NT2/D1 (cell line): ENCODE measurements at regions not wholly inside any gene's neighbourhood (a gene's known extent, or its start where the extent isn't known, plus 50 kb on each side); places are given as distances from the start of the nearest gene placed in this dataset.
A peak's percentile ranks its signal among the peaks of the same experiment; 100 is the strongest.

Experiments used
- DNase-seq: peaks from one replicate; pipeline ENCODE4 v3.0.0-alpha.2; 2011; ENCODE audit warnings: low read depth, low spot score
- H3K27me3 ChIP-seq: 2 replicates; pipeline ENCODE4 v1.6.0; 2011; ENCODE audit warnings: mild to moderate bottlenecking; ENCODE audit not compliant: insufficient read length, insufficient read depth
- H3K36me3 ChIP-seq: 2 replicates; pipeline ENCODE4 v1.6.1; 2011; ENCODE audit warnings: mild to moderate bottlenecking, low read length, mixed read lengths; ENCODE audit not compliant: insufficient read depth, insufficient read length
- H3K4me1 ChIP-seq: 2 replicates; pipeline ENCODE4 v1.5.1; 2011; ENCODE audit not compliant: insufficient read depth, insufficient read length
- H3K4me3 ChIP-seq: 2 replicates; pipeline ENCODE4 v1.5.1; 2011; ENCODE audit warnings: low read depth; ENCODE audit not compliant: insufficient read length
- H3K9ac ChIP-seq: 2 replicates; pipeline ENCODE4 v1.6.0; 2011; ENCODE audit warnings: low read depth; ENCODE audit not compliant: insufficient read length
- H3K9me3 ChIP-seq: 2 replicates; pipeline ENCODE4 v1.5.1; 2011; ENCODE audit warnings: mild to moderate bottlenecking, low read length; ENCODE audit not compliant: insufficient read depth
- SUZ12 ChIP-seq: IDR thresholded peaks from 2 replicates; pipeline ENCODE4 v1.6.1; 2011; ENCODE audit not compliant: insufficient read length, insufficient read depth; ENCODE audit errors: extremely low read depth
- YY1 ChIP-seq: IDR thresholded peaks from 2 replicates; pipeline ENCODE4 v1.6.1; 2011; ENCODE audit not compliant: insufficient read length, insufficient read depth
- ZNF274 ChIP-seq: IDR thresholded peaks from 2 replicates; pipeline ENCODE4 v1.6.1; 2011; ENCODE audit warnings: mild to moderate bottlenecking, low read depth, low read length

DNA sequence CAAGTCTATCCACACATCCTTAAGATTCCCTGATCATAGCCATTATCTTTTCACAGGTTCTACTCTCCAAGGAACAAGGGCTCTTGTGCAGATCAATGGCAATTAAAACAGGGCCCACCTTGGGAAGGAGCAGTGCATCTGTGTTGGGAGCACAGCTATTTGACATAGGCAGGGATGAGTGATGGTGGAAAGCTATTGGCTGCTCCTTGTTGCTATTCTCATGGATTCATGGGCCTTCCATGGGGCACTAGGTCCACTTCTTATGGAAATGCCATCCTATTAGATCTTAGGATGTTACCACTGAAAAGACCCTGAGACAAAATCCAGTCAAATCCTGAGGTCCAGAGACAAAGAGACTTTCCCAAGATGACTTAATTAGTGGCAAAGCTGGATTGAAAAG lies 148.6 kb upstream of the MTNR1B start:
- no peaks in the 10 kb centered on the region; the same call in 1 of the 2 replicates for H3K9me3 ChIP-seq
- no peak overlapping the region for H3K4me3 ChIP-seq
- DNase-seq, result peak; percentile 38
- TF ChIP-seq ZNF274 (no peak), YY1 (no peak), SUZ12 (no peak)
- no peaks in the 10 kb centered on the region for H3K4me1 ChIP-seq
- H3K36me3 ChIP-seq, result no peaks in the 10 kb centered on the region
- no peak overlapping the region for H3K9ac ChIP-seq
- no peaks in the 10 kb centered on the region for H3K27me3 ChIP-seq

DNA sequence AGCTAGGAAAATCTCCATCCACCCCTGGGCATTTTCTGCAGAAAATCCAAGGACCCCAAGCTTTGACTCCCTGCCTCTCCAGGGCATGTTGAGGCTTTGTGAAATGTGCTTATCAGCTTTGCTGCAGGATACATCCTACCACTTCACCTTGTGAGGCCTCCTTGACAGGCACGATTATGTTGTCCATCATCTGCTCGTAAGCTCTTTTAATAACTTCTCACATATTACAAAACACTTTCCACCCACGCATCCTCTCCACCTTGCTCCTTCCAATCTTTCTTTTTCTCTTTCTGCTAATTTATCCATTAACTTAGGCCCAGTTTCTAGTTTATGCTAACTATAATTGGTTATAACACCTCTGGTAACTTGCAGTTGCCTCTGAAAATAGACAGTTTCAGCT lies 147.0 kb upstream of the MTNR1B start:
- no peak overlapping the region for H3K9ac ChIP-seq
- no peaks in the 10 kb centered on the region; the same call in 1 of the 2 replicates for H3K9me3 ChIP-seq
- H3K4me1 ChIP-seq, result no peaks in the 10 kb centered on the region
- no peaks in the 10 kb centered on the region for H3K36me3 ChIP-seq
- DNase-seq, result no peak
- no peak for TF ChIP-seq ZNF274
- no peak for TF ChIP-seq SUZ12
- no peak for TF ChIP-seq YY1
- H3K4me3 ChIP-seq, result no peak overlapping the region
- no peaks in the 10 kb centered on the region for H3K27me3 ChIP-seq

DNA sequence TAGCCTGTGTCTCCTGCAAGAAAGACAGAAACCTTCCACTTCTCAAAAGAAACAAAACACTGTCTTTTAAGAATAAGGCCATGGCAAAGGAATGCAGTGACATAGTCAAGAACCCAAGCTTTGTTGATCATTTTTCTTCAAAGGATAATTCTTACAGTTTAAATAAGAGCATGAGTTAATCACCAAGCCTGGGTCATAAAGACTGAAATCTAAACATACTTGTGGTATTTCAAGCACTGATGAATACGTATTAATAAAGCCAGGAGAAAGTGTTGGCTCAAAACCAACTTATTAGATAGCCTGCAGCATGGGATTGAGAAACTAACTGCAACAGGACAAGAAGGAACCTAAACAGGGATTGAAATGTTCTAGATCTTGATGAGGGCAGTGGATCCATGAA lies 143.3 kb upstream of the MTNR1B start:
- Histone ChIP-seq H3K9me3 (no peaks in the 10 kb centered on the region), H3K9ac (no peak overlapping the region), H3K36me3 (no peaks in the 10 kb centered on the region), H3K4me1 (no peaks in the 10 kb centered on the region), H3K27me3 (no peaks in the 10 kb centered on the region), H3K4me3 (no peak overlapping the region)
- DNase-seq, result no peak
- no peak for TF ChIP-seq SUZ12
- no peak for TF ChIP-seq ZNF274
- TF ChIP-seq YY1, result no peak

DNA sequence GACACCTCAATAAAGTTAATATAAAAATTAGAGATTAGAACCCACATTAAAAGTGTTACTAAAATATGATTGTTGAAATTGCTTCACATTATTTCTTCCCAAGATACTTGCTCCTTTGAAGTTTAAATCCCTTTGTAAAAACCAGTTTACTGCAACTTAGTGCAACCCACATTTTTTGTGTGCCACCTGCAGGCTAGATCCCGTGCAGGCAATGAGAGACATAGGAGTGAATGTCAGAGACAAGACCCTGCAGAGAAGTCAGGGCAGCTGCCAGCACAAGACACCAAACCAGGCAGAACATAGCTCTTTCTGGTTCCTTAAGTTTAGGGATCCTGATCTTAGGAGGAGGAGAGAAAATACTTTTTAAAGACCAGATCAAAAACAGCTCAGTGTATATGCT lies 142.8 kb upstream of the MTNR1B start:
- Histone ChIP-seq H3K4me1 (no peaks in the 10 kb centered on the region), H3K27me3 (no peaks in the 10 kb centered on the region), H3K9me3 (no peaks in the 10 kb centered on the region), H3K9ac (no peak overlapping the region), H3K36me3 (no peaks in the 10 kb centered on the region), H3K4me3 (no peak overlapping the region)
- TF ChIP-seq ZNF274 (no peak), YY1 (no peak), SUZ12 (no peak)
- no peak for DNase-seq

DNA sequence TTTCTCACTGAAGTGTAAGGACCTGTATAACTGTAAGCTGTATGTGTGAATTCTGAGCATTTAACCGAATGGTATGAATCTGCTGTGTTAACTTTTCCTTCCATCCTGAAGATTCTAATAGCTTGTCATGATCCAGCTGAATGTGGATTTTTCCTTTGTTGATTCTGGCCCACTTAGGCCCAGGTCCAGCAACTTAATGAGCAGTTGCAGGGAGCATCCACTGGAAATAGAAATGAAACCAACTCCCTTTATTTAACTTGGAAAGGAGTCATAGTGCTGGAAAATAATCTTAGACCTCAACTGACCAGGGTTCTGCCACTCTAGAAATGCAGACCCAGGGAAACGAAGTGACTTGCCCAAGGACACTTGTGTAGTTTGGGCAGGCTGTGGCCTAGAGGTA lies 142.3 kb upstream of the MTNR1B start:
- H3K36me3 ChIP-seq, result no peaks in the 10 kb centered on the region
- H3K4me3 ChIP-seq, result no peak overlapping the region
- no peaks in the 10 kb centered on the region for H3K27me3 ChIP-seq
- no peaks in the 10 kb centered on the region for H3K9me3 ChIP-seq
- TF ChIP-seq SUZ12 (no peak), YY1 (no peak), ZNF274 (no peak)
- no peaks in the 10 kb centered on the region for H3K4me1 ChIP-seq
- DNase-seq, result no peak
- no peak overlapping the region for H3K9ac ChIP-seq

DNA sequence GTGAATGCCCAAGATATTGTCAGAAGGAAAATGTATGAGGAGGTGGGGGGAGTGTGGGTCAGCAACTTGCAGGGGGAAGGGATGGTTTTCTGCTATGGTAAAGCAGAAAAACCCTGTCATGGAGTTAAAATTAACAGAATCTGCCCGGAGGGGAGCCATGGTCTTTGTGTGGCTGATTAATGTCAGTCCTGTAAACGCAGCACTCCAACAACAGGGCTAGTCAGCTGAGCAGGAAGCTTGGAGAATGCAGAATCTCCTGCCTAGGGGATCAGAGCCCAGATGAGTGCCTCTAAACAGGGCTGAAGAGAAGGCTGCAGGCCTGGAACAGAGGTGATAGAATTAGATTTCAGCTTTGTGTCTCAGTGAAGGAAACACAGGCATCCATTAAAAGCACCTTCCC lies 140.9 kb upstream of the MTNR1B start:
- Histone ChIP-seq H3K9me3 (no peaks in the 10 kb centered on the region), H3K9ac (no peak overlapping the region), H3K4me3 (no peak overlapping the region), H3K36me3 (no peaks in the 10 kb centered on the region), H3K4me1 (no peaks in the 10 kb centered on the region), H3K27me3 (no peaks in the 10 kb centered on the region)
- DNase-seq, result peak; percentile 25
- TF ChIP-seq YY1 (no peak), SUZ12 (no peak), ZNF274 (no peak)

DNA sequence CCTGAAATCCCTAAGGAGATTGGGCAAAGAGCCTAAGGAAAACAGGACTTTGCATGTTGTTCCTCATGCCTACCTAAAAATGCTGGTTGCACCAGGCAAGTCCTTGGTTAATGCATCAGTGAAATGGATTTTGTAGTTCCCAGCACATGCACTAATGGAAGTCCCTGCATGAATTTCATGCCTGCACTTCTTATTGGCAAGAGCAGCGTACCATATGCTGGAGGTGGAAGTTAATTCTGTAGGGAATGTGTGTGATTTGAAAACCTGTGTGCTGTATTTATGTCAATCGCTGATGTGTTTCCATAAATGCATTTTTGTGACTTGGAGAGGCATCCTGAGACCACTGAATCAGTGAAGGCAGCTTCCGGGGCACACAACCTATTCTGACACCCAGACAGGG lies 140.3 kb upstream of the MTNR1B start:
- no peaks in the 10 kb centered on the region for H3K36me3 ChIP-seq
- no peak for DNase-seq
- no peak for TF ChIP-seq ZNF274
- TF ChIP-seq YY1, result no peak
- no peak for TF ChIP-seq SUZ12
- no peak overlapping the region for H3K9ac ChIP-seq
- no peak overlapping the region for H3K4me3 ChIP-seq
- H3K9me3 ChIP-seq, result no peaks in the 10 kb centered on the region
- no peaks in the 10 kb centered on the region for H3K4me1 ChIP-seq
- no peaks in the 10 kb centered on the region for H3K27me3 ChIP-seq

DNA sequence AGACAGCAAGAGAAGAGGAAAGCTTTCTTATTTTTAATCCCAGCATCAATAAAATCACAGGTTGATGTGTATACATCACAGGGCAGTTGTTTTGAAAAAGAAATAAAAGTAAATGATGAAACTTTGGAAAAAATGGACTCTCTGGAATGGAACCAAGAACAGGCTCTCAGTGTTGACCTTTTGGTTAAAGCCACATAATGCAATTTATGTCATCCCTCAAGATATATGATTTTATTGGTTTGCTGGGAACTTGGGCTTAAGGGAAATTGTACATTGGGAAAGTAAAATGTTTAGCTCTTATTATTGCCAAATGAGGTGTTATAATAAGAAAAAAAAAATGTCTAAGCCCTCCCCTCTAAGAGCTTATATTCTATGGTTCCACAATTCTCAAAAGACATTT lies 139.8 kb upstream of the MTNR1B start:
- Histone ChIP-seq H3K4me3 (no peak overlapping the region), H3K4me1 (no peaks in the 10 kb centered on the region), H3K27me3 (no peaks in the 10 kb centered on the region), H3K9ac (no peak overlapping the region), H3K9me3 (no peaks in the 10 kb centered on the region), H3K36me3 (no peaks in the 10 kb centered on the region)
- TF ChIP-seq SUZ12 (no peak), YY1 (no peak), ZNF274 (no peak)
- no peak for DNase-seq
